ENCODE measurements at regions not wholly inside any gene's neighbourhood (a gene's known extent, or its start where the extent isn't known, plus 50 kb on each side); places are given as distances from the start of the nearest gene placed in this dataset.

DNA sequence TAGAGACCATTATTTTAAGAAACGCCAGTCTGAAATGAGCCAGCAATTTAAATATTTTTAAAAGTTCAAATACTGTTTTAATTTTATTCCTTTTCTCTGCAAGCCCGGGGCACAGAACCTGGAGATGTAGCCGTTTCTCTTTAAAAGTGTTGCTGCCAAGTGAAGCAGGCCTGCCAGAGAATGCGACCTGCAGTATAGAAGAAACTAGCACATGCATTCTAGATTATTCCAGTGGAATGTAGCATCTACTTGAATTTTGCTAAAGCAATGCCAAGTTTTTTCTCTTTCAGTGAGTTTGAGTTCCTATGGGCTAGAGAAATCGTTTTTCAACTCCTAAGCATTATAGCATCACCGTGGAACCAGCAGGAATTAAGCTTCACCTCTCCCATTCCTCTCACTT, 101.3 kb downstream of the QRSL1 start:
- no peaks in the 10 kb centered on the region for H3K27me3 ChIP-seq (ENCODE audit: control insufficient read depth in 4 of 4, insufficient read depth in 4 of 4, low read length in 3 of 4)
- H3K4me1 ChIP-seq (ENCODE audit: control insufficient read depth in 4 of 4, insufficient read depth in 4 of 4, low read length in 3 of 4) = peaks cover 14 to 51% (median 41%) of the 10 kb centered on the region in 4 donors
- no peak for DNase-seq (ENCODE audit: low spot score)
- 26% methylated on average over 6 of the region's 6 CpGs for WGBS
- peak overlapping the region in 1 of 3 donors; percentile 18 for H3K4me3 ChIP-seq (ENCODE audit: low read depth in 1 of 3, low read length in 3 of 3)
- peak overlapping the region; percentile 5 to 82 for H3K9ac ChIP-seq (ENCODE audit: low read depth in 1 of 2, low read length in 2 of 2)
- peak overlapping the region; percentile 86 to 98 for H3K27ac ChIP-seq (ENCODE audit: low read depth in 1 of 2, low read length in 2 of 2)
- H3K9me3 ChIP-seq (ENCODE audit: control insufficient read depth in 4 of 4, low read length in 3 of 4) = peaks cover 0 to under 1% (median 0%) of the 10 kb centered on the region in 4 donors
- no peaks in the 10 kb centered on the region for H3K36me3 ChIP-seq (ENCODE audit: control insufficient read depth in 4 of 4, insufficient read depth in 3 of 4, low read depth in 1 of 4, low read length in 3 of 4)
- TF ChIP-seq, protein P1, sequence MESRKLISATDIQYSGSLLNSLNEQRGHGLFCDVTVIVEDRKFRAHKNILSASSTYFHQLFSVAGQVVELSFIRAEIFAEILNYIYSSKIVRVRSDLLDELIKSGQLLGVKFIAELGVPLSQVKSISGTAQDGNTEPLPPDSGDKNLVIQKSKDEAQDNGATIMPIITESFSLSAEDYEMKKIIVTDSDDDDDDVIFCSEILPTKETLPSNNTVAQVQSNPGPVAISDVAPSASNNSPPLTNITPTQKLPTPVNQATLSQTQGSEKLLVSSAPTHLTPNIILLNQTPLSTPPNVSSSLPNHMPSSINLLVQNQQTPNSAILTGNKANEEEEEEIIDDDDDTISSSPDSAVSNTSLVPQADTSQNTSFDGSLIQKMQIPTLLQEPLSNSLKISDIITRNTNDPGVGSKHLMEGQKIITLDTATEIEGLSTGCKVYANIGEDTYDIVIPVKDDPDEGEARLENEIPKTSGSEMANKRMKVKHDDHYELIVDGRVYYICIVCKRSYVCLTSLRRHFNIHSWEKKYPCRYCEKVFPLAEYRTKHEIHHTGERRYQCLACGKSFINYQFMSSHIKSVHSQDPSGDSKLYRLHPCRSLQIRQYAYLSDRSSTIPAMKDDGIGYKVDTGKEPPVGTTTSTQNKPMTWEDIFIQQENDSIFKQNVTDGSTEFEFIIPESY (IDR thresholded peaks at IDR 0.05) = no peak
- no peak for TF ChIP-seq TAF1 (conservative IDR thresholded peaks at IDR 0.05)
- no peak for TF ChIP-seq FOXA2 (IDR thresholded peaks at IDR 0.05)
- TF ChIP-seq, protein P2, sequence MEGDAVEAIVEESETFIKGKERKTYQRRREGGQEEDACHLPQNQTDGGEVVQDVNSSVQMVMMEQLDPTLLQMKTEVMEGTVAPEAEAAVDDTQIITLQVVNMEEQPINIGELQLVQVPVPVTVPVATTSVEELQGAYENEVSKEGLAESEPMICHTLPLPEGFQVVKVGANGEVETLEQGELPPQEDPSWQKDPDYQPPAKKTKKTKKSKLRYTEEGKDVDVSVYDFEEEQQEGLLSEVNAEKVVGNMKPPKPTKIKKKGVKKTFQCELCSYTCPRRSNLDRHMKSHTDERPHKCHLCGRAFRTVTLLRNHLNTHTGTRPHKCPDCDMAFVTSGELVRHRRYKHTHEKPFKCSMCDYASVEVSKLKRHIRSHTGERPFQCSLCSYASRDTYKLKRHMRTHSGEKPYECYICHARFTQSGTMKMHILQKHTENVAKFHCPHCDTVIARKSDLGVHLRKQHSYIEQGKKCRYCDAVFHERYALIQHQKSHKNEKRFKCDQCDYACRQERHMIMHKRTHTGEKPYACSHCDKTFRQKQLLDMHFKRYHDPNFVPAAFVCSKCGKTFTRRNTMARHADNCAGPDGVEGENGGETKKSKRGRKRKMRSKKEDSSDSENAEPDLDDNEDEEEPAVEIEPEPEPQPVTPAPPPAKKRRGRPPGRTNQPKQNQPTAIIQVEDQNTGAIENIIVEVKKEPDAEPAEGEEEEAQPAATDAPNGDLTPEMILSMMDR (IDR thresholded peaks at IDR 0.05; ENCODE audit: low read depth, low read length, missing input control) = no peak
- no peak for TF ChIP-seq FOXA1 (IDR thresholded peaks at IDR 0.05)
- TF ChIP-seq, protein P3, sequence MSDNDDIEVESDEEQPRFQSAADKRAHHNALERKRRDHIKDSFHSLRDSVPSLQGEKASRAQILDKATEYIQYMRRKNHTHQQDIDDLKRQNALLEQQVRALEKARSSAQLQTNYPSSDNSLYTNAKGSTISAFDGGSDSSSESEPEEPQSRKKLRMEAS (IDR thresholded peaks at IDR 0.05) = no peak
- TF ChIP-seq YY1 (IDR thresholded peaks at IDR 0.05) = no peak
- no peak for TF ChIP-seq JUND (IDR thresholded peaks at IDR 0.05)
- no peak for TF ChIP-seq RXRA (IDR thresholded peaks at IDR 0.05)
- TF ChIP-seq HNF4A (conservative IDR thresholded peaks at IDR 0.05) = no peak
- no peak for TF ChIP-seq HNF4G (IDR thresholded peaks at IDR 0.05)
- TF ChIP-seq NR2F2 (IDR thresholded peaks at IDR 0.05) = no peak
- no peak for TF ChIP-seq RAD21 (IDR thresholded peaks at IDR 0.05)
- TF ChIP-seq SP1 (IDR thresholded peaks at IDR 0.05) = no peak
- TF ChIP-seq, protein P4, sequence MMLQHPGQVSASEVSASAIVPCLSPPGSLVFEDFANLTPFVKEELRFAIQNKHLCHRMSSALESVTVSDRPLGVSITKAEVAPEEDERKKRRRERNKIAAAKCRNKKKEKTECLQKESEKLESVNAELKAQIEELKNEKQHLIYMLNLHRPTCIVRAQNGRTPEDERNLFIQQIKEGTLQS (IDR thresholded peaks at IDR 0.05) = no peak

DNA sequence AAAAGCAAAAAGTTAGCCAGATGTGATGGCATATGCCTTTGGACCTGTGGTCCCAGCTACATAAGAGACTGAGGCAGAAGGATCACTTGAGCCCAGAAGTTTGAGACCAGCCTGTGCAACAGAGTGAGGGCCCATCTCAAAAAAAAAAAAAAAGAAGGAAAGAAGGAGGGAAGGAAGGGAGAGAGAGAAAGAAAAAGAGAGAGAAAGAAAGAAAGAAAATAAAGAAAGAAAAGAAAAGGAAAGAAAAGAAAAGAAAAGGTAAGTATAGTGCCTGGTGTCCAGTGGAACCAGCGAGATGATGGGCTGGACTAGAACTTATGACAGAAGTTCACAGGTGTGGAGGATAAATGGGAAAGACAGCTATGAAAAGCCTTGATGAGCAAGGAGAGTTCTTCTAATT, 100.9 kb downstream of the QRSL1 start:
- 68% methylated on average over 1 of the region's 1 CpG for WGBS
- TF ChIP-seq FOXA1 (IDR thresholded peaks at IDR 0.05) (no peak), HNF4A (conservative IDR thresholded peaks at IDR 0.05) (no peak)
- TF ChIP-seq, protein P4 (IDR thresholded peaks at IDR 0.05) = no peak
- TF ChIP-seq, protein P1 (IDR thresholded peaks at IDR 0.05) = no peak
- TF ChIP-seq, protein P2 (IDR thresholded peaks at IDR 0.05; ENCODE audit: low read depth, low read length, missing input control) = no peak
- no peaks in the 10 kb centered on the region for H3K36me3 ChIP-seq (ENCODE audit: control insufficient read depth in 4 of 4, insufficient read depth in 3 of 4, low read depth in 1 of 4, low read length in 3 of 4)
- peak overlapping the region in 1 of 2 donors; percentile 82 for H3K9ac ChIP-seq (ENCODE audit: low read depth in 1 of 2, low read length in 2 of 2)
- H3K9me3 ChIP-seq (ENCODE audit: control insufficient read depth in 4 of 4, low read length in 3 of 4) = no peaks in the 10 kb centered on the region
- H3K4me3 ChIP-seq (ENCODE audit: low read depth in 1 of 3, low read length in 3 of 3) = no peak overlapping the region
- H3K27me3 ChIP-seq (ENCODE audit: control insufficient read depth in 4 of 4, insufficient read depth in 4 of 4, low read length in 3 of 4) = no peaks in the 10 kb centered on the region
- no peak for DNase-seq (ENCODE audit: low spot score)
- peak overlapping the region; percentile 86 to 98 for H3K27ac ChIP-seq (ENCODE audit: low read depth in 1 of 2, low read length in 2 of 2)
- H3K4me1 ChIP-seq (ENCODE audit: control insufficient read depth in 4 of 4, insufficient read depth in 4 of 4, low read length in 3 of 4) = peaks cover 14 to 51% (median 41%) of the 10 kb centered on the region in 4 donors
